GM12873 (cell line): ENCODE measurements at regions not wholly inside any gene's neighbourhood (a gene's known extent, or its start where the extent isn't known, plus 50 kb on each side); places are given as distances from the start of the nearest gene placed in this dataset.

ENCODE experiments used
- CTCF ChIP-seq: IDR thresholded peaks from 2 replicates; pipeline ENCODE4 v1.5.1; 2012; ENCODE audit warnings: low read depth, mild to moderate bottlenecking, moderate library complexity, low read length, control low read depth; ENCODE audit not compliant: insufficient read depth; ENCODE audit errors: missing control alignments

- TF ChIP-seq CTCF = no peak
These were observed 92.7 kb upstream of the ZNF678 start for GRCh38 chr1:227470688-227471087.

GRCh38 chr1:227469708-227470107 lies 93.6 kb upstream of the ZNF678 start:
- no peak for TF ChIP-seq CTCF

- TF ChIP-seq CTCF = no peak
These were observed 97.2 kb upstream of the ZNF678 start for GRCh38 chr1:227466039-227466645.

GRCh38 chr1:227465256-227465655 lies 98.1 kb upstream of the ZNF678 start:
- peak; percentile 37 for TF ChIP-seq CTCF

- no peak for TF ChIP-seq CTCF
These were observed 103.4 kb upstream of the ZNF678 start for GRCh38 chr1:227459977-227460376.

- TF ChIP-seq CTCF = no peak
These were observed 104.0 kb upstream of the ZNF678 start for GRCh38 chr1:227459326-227459841.

- no peak for TF ChIP-seq CTCF
These were observed 108.7 kb upstream of the ZNF678 start for GRCh38 chr1:227454686-227455085.
